ENCODE measurements at regions not wholly inside any gene's neighbourhood (a gene's known extent, or its start where the extent isn't known, plus 50 kb on each side); places are given as distances from the start of the nearest gene placed in this dataset.

DNA sequence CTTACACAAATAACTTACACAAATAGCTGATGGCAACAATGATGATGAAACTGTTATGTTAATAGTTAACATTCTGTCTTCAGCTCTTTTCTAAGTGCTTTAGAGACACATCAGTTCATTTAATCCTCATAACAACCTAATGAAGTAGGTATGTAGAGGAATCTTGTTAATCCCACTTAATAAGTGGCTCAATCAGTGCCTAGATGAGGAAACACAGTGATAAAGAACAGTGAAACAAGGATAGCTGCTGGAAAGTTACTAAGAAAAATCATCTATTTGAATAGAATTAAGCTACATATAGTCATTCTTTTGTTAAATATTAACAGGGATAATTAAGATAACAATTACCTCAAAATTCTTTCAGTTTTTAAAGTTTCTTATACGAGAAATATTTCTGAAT, 487.6 kb downstream of the ARL4A start:
- H3K27me3 Mint-ChIP-seq: peaks cover 3% of the 10 kb centered on the region
- DNase-seq (no peak), ATAC-seq (no peak)
- no peaks in the 10 kb centered on the region for H3K9me3 Mint-ChIP-seq (ENCODE audit: low read depth)
- ChIA-PET CTCF (interaction anchor here (0.6 to 1.1 kb wide), 2 partner anchors 26 to 93 kb away, joined by 3 read pairs; no protein-coding TSS in a partner anchor), POLR2A (no interaction called here)
- no peaks in the 10 kb centered on the region for H3K36me3 Mint-ChIP-seq (ENCODE audit: low read depth)
- no peak overlapping the region for H3K4me3 Mint-ChIP-seq
- H3K4me1 Mint-ChIP-seq: no peaks in the 10 kb centered on the region
- H3K27ac Mint-ChIP-seq: no peak overlapping the region
- intact Hi-C loops (cut with DNase I, micrococcal nuclease): no loop called here

DNA sequence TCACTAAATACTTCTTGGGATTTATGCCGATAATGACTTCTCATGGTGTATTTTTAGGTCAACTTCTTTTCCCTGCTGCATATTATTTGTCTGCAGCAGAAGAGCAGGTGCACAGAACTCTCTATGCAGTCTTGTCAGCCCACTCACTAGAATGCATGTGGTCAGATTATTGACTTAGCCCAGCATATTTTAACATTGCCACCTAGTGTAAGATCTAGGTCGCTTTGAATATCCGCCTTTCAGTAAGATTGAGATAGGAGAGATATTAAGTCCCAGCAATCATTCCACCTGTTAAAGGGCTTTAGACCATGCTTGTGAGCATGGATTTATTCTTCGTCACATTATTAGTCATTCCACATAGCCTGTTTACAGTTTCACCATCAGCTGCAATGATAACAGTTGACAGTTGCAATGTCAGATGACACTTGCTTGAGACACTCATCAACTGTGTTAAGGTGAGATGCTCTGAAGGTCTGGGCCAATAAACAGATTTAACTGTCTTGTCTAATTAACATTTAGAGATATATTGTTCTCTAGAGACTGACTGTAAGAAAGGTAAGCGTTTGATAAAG, 491.7 kb downstream of the ARL4A start:
- POLR2A ChIA-PET: no interaction called here
- DNase-seq (no peak), ATAC-seq (no peak)
- intact Hi-C loops (cut with DNase I, micrococcal nuclease): no loop called here
- CTCF ChIA-PET: no interaction called here
- Mint-ChIP-seq H3K9me3 (ENCODE audit: low read depth) (no peaks in the 10 kb centered on the region), H3K4me1 (no peaks in the 10 kb centered on the region), H3K36me3 (ENCODE audit: low read depth) (no peaks in the 10 kb centered on the region), H3K27ac (no peak overlapping the region), H3K4me3 (no peak overlapping the region), H3K27me3 (peaks cover 6% of the 10 kb centered on the region)

DNA sequence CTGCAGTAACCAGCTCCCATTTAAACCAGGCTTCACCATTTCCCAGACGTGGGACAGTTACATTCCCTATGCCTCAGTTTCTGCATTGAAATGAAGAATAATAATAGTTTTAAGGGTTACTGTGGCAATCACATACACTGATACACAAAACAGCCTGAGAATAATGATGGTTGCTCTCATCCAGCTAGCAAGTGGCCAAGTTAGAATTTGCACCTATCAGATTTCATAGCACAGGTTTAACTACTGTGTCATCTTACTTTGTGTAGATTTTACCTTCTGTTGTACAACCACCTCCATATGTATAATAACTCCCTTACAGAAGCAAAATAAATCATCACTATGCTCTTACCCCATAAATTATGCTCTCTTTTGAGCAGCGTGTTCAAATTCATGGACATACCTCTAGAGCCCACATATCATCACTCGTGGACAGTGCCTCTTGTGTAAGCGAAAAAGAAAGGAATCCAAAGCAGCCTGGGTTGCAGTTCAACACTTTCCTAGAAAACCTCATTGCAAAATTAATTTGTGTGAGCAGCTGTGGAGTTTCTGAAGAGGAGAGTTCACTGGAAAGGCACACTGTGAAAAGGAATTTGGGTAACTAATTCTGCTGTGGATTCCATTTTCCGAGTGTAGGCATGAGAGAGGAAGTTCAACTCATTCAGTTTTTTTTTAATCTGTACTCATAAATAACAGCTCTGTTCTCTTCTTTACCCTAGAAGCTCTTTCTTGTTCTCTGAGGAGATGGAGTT, 492.5 kb downstream of the ARL4A start:
- intact Hi-C loops (cut with DNase I, micrococcal nuclease): no loop called here
- CTCF ChIA-PET: interaction anchor here (0.6 kb wide), 1 partner anchor 739 kb away, joined by 3 read pairs; no protein-coding TSS in a partner anchor
- H3K36me3 Mint-ChIP-seq (ENCODE audit: low read depth): no peaks in the 10 kb centered on the region
- POLR2A ChIA-PET: no interaction called here
- H3K4me3 Mint-ChIP-seq: no peak overlapping the region
- H3K27me3 Mint-ChIP-seq: peaks cover 4% of the 10 kb centered on the region
- no peak for ATAC-seq
- no peaks in the 10 kb centered on the region for H3K9me3 Mint-ChIP-seq (ENCODE audit: low read depth)
- H3K27ac Mint-ChIP-seq: no peak overlapping the region
- DNase-seq: no peak
- H3K4me1 Mint-ChIP-seq: no peaks in the 10 kb centered on the region

DNA sequence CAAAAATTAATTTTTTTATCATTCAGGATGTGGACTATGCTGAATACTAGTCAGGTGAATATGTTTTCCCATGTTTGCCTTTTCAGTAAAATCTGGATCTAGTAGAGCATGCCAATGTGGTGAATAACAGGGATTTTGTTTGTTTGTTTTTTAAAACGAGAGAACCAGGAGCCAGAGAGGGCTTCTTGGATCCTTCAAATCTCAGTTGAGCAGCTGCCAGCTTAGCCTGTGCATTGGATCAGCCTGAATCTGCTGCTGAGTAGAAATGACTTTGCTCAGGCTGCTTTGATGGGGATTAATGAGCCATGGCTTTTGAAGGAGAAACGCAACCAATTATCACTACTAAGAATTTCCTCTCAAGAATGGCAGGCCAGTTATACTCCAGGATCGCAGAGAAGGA, 493.8 kb downstream of the ARL4A start:
- DNase-seq: no peak
- CTCF ChIA-PET: interaction anchor here (0.6 kb wide), 1 partner anchor 264 kb away, joined by 3 read pairs; no protein-coding TSS in a partner anchor
- Mint-ChIP-seq H3K4me1 (no peaks in the 10 kb centered on the region), H3K9me3 (ENCODE audit: low read depth) (no peaks in the 10 kb centered on the region), H3K4me3 (no peak overlapping the region), H3K36me3 (ENCODE audit: low read depth) (no peaks in the 10 kb centered on the region), H3K27me3 (peaks cover 6% of the 10 kb centered on the region), H3K27ac (no peak overlapping the region)
- ATAC-seq: no peak
- POLR2A ChIA-PET: no interaction called here
- intact Hi-C loops (cut with DNase I, micrococcal nuclease): no loop called here

- DNase-seq: no peak
- Mint-ChIP-seq H3K9me3 (ENCODE audit: low read depth) (no peaks in the 10 kb centered on the region), H3K27ac (no peak overlapping the region), H3K4me1 (no peaks in the 10 kb centered on the region), H3K36me3 (ENCODE audit: low read depth) (no peaks in the 10 kb centered on the region), H3K27me3 (peaks cover 7% of the 10 kb centered on the region), H3K4me3 (no peak overlapping the region)
- intact Hi-C loops (cut with DNase I, micrococcal nuclease): no loop called here
- ChIA-PET CTCF (no interaction called here), POLR2A (no interaction called here)
- no peak for ATAC-seq
Observed at GRCh38 chr7:13185139-13185538, 497.7 kb downstream of the ARL4A start.

DNA sequence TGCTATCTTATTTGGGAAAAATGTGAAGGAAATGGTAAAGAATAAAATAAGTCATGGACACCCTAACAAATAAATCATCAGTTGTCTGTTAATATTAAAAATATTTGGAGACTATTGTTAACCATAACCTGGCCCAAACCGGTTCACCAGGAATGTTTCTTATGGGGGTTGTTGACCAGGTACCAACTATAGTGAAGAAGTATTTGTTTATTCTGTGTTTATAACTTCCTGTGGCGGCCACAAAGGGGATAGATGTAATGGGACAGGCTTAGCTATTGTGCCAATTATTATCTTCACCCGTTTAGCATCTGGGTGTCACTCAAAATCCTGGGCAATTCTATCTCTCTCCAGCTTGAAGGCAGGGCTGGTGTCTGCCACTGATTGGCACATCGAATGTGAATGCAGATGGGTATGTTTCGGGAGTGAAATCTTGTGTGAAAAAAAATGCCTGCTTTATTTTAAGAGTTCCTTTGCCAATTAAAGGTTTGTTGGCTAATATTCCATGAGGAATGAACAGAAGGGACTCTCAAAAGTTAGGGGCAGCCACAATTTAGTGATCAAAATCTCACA, 500.9 kb downstream of the ARL4A start:
- ATAC-seq (no peak), DNase-seq (no peak)
- ChIA-PET POLR2A (no interaction called here), CTCF (no interaction called here)
- Mint-ChIP-seq H3K36me3 (ENCODE audit: low read depth) (no peaks in the 10 kb centered on the region), H3K4me3 (no peak overlapping the region), H3K4me1 (no peaks in the 10 kb centered on the region), H3K9me3 (ENCODE audit: low read depth) (no peaks in the 10 kb centered on the region), H3K27ac (no peak overlapping the region), H3K27me3 (peaks cover 6% of the 10 kb centered on the region)
- intact Hi-C loops (cut with DNase I, micrococcal nuclease): no loop called here

DNA sequence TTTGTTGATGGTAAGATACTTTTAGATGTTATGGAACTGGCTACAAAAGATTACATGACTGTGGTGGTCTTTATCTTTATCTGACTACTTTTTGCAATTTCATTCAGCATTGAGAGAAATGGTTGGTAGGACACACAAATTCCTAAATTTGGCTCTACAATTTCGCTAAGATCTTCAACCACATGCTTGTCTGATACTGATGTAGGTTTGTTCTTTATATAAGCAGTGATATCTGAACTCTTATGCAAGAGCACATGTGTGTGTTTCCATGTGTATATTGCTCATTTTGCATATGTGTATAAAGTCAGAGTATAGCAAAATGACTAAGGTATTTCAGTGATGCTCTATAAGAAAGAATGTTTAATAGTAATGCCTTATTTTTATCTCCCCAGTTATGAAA, 501.5 kb downstream of the ARL4A start:
- ChIA-PET CTCF (no interaction called here), POLR2A (no interaction called here)

DNA sequence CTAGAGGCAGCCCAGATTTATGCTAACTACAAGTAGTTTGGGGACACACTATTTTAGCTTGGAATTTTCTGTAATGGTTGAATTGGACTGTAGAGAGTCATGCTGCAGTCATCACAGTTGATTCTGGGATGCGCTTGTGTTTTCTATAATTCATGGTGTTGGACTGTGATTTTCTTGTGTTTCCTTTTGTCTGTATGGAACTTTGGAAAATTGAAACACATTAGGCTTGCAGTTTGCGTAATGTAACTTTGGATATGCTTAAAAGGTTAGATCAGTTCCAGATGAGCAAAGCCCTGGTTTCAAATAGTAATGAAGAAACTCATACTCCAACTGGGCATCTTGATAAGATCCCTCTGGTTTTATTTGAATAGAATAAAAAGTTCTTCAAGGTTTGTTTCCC, 502.2 kb downstream of the ARL4A start:
- ChIA-PET CTCF (no interaction called here), POLR2A (no interaction called here)
- Mint-ChIP-seq H3K4me3 (no peak overlapping the region), H3K9me3 (ENCODE audit: low read depth) (no peaks in the 10 kb centered on the region), H3K27ac (no peak overlapping the region), H3K4me1 (no peaks in the 10 kb centered on the region), H3K27me3 (peaks cover 6% of the 10 kb centered on the region), H3K36me3 (ENCODE audit: low read depth) (no peaks in the 10 kb centered on the region)
- intact Hi-C loops (cut with DNase I, micrococcal nuclease): no loop called here
- ATAC-seq: no peak
- DNase-seq: no peak

More for the DNA sequence above, 501.5 kb downstream of the ARL4A start:
- Mint-ChIP-seq H3K36me3 (ENCODE audit: low read depth) (no peaks in the 10 kb centered on the region), H3K27ac (no peak overlapping the region), H3K4me3 (no peak overlapping the region), H3K27me3 (peaks cover 6% of the 10 kb centered on the region), H3K4me1 (no peaks in the 10 kb centered on the region), H3K9me3 (ENCODE audit: low read depth) (no peaks in the 10 kb centered on the region)
- intact Hi-C loops (cut with DNase I, micrococcal nuclease): no loop called here
- no peak for DNase-seq
- ATAC-seq: no peak

DNA sequence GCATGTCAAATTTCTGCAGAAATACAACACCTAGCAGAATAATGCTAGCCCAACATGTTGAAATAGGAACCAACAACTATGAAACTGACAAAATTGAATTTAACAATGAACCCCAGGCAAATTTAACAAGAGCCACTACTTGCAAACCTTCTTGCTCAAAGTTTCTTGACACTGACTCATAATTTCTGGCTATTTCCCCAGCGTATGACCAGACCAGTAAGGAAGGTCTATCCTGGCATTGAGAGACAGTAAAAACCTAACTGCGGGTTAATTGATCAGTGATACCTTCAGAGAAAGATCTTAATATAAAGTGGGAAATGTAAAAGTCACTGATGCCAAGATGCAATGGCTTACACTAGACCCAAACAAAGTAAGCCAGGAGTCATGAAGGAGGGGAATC, 510.1 kb downstream of the ARL4A start:
- Mint-ChIP-seq H3K4me1 (no peaks in the 10 kb centered on the region), H3K27ac (no peak overlapping the region), H3K9me3 (ENCODE audit: low read depth) (no peaks in the 10 kb centered on the region), H3K4me3 (no peak overlapping the region), H3K27me3 (peaks cover 4% of the 10 kb centered on the region), H3K36me3 (ENCODE audit: low read depth) (no peaks in the 10 kb centered on the region)
- ATAC-seq (no peak), DNase-seq (no peak)
- intact Hi-C loops (cut with DNase I, micrococcal nuclease): no loop called here
- ChIA-PET POLR2A (no interaction called here), CTCF (interaction anchor here (0.7 kb wide), 1 partner anchor 539 kb away, joined by 3 read pairs; no protein-coding TSS in a partner anchor)

DNA sequence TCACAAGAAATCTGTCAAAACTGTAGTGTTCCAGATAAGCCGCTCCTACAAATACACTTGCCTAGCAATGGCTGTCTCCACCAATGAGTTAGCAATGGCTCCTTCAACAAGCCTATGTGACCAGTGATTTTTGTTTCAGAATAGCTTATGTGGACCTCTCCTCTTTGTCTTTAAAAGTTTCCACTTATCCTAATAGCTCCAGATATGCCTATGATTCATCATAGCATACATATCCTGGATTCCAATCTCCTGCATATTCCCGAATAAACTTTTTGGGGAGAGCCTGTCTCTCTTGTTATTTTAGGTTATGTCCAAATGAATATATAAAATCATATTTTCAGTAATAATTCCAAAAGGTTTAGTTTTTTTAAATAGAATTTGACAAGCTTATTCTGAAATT, 510.6 kb downstream of the ARL4A start:
- ATAC-seq (no peak), DNase-seq (no peak)
- intact Hi-C loops (cut with DNase I, micrococcal nuclease): no loop called here
- no peak overlapping the region for H3K27ac Mint-ChIP-seq
- H3K9me3 Mint-ChIP-seq (ENCODE audit: low read depth): no peaks in the 10 kb centered on the region
- peaks cover 4% of the 10 kb centered on the region for H3K27me3 Mint-ChIP-seq
- ChIA-PET POLR2A (no interaction called here), CTCF (interaction anchor here (0.7 to 1.2 kb wide), 2 partner anchors 26 to 538 kb away, joined by 3 to 4 read pairs; no protein-coding TSS in a partner anchor)
- no peaks in the 10 kb centered on the region for H3K36me3 Mint-ChIP-seq (ENCODE audit: low read depth)
- no peaks in the 10 kb centered on the region for H3K4me1 Mint-ChIP-seq
- H3K4me3 Mint-ChIP-seq: no peak overlapping the region

- Mint-ChIP-seq H3K4me3 (no peak overlapping the region), H3K27me3 (peaks cover 2% of the 10 kb centered on the region), H3K9me3 (ENCODE audit: low read depth) (no peaks in the 10 kb centered on the region), H3K4me1 (no peaks in the 10 kb centered on the region), H3K36me3 (ENCODE audit: low read depth) (no peaks in the 10 kb centered on the region), H3K27ac (no peak overlapping the region)
- intact Hi-C loops (cut with DNase I, micrococcal nuclease): no loop called here
- CTCF ChIA-PET: interaction anchor here (1.2 kb wide), 1 partner anchor 25 kb away, joined by 4 read pairs; no protein-coding TSS in a partner anchor
- no peak for DNase-seq
- POLR2A ChIA-PET: no interaction called here
- ATAC-seq: no peak
Observed at GRCh38 chr7:13198727-13199126, 511.3 kb downstream of the ARL4A start.

DNA sequence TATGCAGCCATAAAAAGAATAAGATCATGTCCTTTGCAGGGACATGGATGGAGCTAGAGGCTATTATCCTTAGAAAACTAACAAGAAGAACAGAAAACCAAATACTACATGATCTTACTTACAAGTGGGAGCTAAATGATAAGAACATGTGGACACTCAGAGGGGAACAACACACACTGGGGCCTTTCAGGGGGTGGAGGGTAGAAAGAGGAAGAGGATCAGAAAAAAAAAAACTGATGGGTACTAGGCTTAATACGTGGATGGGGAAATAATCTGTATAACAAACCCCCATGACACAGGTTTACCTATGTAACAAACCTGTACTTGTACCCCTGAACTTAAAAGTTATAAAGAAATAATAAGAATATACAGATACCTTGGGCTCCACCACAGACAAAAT, 514.2 kb downstream of the ARL4A start:
- no peak for ATAC-seq
- H3K27ac Mint-ChIP-seq: no peak overlapping the region
- CTCF ChIA-PET: interaction anchor here (0.7 to 1.2 kb wide), 2 partner anchors 8 to 564 kb away, joined by 3 read pairs; no protein-coding TSS in a partner anchor

More for the DNA sequence above, 514.2 kb downstream of the ARL4A start:
- Mint-ChIP-seq H3K36me3 (ENCODE audit: low read depth) (no peaks in the 10 kb centered on the region), H3K4me3 (no peak overlapping the region), H3K4me1 (no peaks in the 10 kb centered on the region), H3K9me3 (ENCODE audit: low read depth) (no peaks in the 10 kb centered on the region), H3K27me3 (peaks cover 4% of the 10 kb centered on the region)
- POLR2A ChIA-PET: no interaction called here
- intact Hi-C loops (cut with DNase I, micrococcal nuclease): no loop called here
- no peak for DNase-seq
